ENCODE measurements at regions not wholly inside any gene's neighbourhood (a gene's known extent, or its start where the extent isn't known, plus 50 kb on each side); places are given as distances from the start of the nearest gene placed in this dataset.

DNA sequence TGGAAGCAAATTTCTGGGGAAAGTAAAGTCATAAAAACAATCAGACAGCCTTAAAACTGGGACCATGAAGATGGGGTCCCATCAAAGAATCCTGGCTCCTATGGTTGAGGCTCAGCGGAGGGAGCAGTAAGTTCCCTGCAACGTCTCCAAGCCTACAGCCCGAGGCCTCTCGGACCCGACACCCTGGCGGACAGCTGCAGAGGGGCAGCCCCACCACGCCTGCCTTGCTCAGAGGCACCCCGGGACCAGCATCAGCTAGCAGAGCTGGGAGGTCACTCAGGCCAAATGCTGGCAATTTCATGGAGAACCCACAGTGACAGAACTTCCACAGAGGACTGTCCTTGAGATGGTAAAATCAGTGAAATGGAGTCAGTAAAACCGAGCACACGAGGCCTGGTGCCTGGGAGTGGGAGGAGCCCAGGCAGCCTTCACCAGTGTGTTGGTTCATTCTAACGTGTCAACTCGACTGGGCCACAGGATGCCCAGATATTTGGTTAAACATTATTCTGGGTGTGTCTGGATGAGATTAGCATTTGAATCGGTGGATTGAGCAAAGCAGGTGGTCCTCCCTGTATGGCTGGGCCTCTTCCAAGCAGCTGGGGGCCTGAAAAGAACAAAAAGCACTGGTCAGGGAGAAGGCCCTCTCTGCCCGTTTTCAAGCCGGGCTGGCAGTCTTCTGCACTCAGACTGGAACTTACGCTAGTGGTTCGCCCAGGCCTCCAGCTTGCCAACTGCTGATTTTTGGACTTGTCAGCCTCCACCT, 96.2 kb upstream of the INSIG1 start:
- DNase-seq (ENCODE audit: low read depth in 4 of 4, low spot score in 3 of 4): no peak

DNA sequence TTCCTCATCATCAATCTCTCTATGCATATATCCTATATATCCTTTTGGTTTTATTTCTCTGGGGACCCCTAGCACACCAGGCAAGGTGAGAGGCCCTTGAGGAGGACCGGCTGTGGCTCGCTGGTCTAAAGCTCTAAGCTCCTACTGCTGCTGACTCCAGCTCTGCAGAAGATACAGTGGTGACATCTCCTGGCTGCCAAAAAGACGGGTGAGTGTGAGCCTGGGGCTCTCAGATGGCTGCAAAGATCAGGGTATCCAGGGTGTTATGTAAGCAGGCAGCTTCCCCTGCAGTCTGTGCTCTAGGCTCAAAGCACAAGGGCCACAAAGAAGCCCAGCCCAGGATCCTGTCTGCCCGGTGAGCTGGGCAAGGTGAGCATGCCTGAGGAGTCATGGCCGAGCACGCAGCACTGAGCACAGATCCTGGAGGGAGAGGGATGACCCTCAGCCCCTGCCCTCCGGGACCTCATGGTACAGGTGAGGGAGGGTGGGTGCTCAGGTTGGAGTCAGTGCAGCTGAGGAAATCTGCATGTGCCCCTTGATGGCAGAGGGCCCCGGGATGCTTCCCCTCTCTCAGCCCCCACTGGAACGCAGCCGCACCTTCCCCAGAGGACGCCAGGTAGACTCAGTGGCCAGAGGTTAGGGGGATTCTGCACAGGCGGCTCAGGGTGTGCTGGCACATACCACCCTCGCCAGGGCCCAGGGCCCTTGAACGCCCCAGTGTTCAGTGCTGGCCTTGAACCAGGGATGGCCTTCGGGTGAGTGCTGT, 95.4 kb upstream of the INSIG1 start:
- DNase-seq (ENCODE audit: low read depth in 4 of 4, low spot score in 3 of 4): no peak

DNA sequence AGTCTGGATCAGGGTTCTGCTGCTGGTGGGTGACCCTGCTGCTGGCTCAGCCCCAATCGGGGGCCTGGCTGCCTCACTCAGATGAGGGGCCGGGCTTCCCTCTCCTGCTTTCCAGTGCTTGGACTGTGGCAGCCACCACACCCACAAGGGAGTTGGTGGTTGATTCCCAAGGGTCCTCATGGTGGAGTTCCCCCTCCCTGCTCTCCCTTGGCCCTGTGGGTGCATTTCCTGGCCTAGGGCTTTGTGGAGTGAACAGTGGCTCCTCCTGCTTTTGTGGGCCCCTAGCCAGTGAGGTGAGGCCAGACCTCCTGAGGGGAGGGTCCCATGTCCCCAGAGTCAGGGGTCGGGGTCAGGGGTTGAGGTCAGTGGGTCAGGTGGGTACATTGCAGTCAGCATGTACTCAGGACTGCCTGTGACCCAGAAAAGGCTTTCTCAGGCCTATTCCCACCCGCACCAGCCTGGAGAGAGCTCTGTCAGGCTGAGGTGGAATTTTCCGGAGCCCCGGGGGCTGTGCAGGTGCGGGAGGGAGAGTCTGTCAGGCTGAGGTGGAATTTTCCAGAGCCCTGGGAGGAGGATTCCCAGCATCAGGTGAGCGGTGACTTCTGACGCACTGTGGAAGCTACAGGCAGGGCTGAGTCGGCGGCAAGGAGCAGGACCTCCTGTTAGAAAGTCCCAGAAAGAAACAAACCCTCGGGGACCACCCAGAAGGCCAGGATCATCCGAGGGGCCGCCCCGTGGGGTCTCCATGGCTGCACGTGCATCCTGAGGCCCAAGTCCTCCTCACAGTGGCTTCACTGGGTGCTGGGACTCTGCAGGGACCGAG, 94.4 kb upstream of the INSIG1 start:
- DNase-seq (ENCODE audit: low read depth in 4 of 4, low spot score in 3 of 4): no peak

DNA sequence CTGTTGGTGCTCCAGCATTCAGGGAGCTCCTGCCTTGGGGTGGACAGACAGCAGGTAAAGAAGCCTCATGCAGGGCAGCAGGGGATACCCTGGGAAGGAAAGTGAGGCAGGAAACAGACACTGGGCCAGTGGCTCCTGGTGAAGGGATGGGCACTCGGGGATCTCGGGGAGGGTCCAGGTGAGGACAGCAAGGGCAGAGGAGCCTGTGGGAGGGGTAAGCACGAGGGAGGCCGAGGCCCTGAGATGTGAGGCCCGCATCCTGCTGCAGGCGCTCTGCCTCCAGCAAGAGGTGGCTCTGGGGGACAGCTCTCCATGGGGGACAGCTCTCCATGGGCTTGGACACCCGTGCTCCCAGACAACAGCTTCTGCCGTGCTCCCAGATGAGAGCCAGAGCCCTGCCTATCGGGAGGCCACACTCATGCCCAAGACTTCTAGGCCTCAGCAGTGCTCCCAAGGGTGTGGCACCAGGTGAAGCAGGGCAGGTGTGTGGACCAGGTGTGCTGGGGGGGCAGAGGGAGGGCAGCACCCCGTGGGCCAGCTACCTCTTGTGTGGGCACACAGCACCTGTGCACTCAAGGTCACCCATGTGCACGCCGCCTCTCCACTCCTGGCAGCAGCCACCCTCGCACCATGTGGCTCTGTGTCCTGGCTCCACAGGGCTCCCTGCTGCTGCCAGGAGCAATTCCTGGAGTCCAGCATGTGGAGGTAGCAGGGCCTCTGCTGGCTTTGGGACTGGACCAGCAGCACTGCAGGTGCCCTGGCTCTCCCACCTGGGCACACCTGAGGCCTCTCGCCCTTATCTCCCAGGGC, 93.6 kb upstream of the INSIG1 start:
- DNase-seq (ENCODE audit: low read depth in 4 of 4, low spot score in 3 of 4): no peak

DNA sequence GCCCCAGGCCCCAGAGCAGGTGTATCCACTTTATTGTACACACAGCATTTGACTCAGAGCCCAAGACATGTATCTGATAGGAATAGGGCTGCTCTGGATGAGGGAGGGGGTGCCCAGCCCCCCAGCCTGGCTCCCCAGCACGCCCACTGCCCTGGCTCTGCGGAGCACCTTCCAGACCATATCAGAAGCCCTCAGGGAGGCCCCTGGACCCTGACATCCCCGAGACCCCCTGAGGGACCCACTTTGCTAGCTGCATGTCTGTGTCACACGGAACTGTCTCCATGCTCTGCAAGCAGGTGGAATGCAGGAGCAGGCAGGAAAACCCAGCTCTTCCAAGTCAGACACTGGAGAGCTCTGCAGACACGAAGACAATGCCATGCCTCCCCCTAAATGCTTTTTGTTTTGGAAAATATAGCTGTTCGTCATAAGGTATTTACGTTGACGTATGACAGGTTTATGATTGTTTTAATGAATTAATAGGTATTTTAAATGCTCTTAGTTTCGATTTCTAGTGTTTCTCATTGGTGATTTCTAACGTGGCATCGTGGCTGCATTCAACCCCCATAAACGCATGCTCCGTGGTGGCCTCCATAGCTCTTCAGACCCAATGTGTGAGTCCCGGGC, 92.8 kb upstream of the INSIG1 start:
- no peak for DNase-seq (ENCODE audit: low read depth in 4 of 4, low spot score in 3 of 4)

DNA sequence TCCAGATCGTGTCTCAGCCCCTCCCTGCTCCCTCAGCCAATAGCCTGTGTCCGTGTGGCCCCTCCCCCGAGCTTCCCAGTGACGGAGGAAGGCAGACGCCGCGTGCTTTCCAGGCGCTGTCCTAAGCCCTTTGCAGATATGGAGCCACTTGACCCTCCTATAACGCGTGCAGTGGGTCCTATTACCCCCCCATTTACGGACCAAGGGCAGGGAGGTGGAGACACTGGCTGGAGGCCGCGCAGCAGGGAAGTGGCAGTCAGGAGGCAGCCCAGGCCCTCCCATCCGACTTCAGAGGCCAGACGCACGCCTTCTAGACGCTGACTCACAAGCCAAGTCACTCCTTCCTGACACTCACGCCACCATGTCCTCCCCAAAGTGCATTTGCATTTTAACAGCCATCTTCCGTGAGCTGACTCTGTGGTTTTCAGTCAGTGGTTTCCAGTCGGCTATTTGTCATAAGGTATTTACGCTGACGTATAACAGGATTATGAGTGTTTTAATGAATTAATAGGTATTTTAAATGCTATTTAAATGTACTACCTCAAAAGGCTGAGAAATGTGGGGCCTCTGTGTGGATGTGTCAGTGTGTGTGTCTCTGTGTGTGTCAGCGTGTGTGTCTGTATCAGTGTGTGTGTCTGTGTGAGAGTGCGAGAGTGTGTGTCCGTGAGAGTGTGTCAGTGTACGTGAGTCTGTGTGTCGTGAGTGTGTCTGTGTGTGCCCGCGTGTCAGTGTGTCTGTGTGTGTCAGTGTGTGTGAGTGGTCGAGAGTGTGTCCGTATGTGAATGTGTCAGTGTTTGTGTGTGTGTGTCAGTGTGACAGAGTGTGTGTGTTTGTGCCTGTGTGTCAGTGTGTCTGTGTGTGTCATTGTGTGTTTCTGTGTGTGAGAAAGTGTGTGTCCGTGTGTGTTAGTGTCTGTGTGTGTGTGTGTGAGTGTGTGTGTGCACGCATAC, 92.0 kb upstream of the INSIG1 start:
- DNase-seq (ENCODE audit: low read depth in 4 of 4, low spot score in 3 of 4): peak in 1 of 4 donors; percentile 50

DNA sequence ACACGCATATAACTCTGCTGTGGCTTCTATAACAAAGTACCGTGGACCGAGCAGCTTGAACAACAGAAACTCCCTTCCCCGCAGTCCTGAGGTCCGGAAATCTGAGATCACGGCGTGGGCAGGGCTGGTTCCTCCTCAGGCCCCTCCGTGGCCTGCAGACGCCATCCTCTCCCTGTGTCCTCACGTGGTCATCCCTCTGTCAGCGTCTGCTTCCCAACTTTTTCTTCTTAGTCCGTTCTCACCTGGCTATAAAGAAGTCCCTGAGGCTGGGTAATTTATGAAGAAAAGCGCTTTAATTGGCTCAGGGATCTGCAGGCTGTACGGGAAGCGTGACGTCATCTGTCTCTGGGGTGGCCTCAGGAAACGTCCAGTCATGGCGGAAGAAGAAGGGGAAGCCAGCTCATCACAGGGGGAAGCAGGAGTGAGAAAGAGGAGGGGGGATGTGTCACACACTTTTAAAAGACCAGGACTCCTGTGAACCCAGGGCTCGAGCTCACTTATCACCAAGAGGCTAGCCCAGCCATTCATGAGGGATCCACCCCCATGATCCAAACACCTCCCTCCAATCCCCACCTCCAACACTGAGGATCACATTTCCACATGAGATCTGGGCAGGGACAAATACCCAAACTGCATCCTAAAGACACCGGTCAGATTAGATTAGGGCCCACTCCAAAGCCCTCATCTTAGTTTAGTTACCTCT, 91.2 kb upstream of the INSIG1 start:
- DNase-seq (ENCODE audit: low read depth in 4 of 4, low spot score in 3 of 4): peak in 1 of 4 donors; percentile 60

DNA sequence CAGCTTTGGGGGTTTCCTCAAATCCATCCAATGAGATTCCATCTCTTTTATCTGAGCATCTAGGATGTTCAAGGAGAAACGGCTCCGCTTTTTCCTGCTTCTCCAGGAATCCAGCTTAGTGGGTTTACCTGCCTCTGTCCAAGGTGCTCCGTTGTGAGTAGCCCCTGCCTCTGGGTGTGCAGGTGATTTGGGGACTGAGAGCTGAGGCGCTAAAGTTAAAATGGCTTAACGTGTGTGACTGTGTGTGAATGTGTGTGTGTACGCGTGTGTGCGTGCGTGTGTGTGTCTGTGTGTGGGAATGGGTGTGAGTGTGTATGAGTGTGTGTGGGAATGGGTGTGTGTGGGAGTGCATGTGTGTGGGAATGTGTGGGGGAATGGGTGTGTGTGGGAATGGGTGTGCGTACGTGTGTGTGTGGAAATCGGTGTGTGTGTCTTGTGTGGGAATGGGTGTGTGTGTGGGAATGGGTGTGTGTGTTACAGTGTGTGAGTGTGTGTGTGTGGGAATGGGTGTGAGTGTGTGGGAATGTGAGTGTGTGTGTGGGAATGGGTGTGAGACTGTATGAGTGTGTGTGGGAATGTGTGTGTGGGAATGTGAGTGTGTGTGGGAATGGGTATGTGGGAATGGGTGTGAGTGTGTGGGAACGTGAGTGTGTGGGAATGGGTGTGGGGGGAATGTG, 90.2 kb upstream of the INSIG1 start:
- DNase-seq (ENCODE audit: low read depth in 4 of 4, low spot score in 3 of 4): no peak

DNA sequence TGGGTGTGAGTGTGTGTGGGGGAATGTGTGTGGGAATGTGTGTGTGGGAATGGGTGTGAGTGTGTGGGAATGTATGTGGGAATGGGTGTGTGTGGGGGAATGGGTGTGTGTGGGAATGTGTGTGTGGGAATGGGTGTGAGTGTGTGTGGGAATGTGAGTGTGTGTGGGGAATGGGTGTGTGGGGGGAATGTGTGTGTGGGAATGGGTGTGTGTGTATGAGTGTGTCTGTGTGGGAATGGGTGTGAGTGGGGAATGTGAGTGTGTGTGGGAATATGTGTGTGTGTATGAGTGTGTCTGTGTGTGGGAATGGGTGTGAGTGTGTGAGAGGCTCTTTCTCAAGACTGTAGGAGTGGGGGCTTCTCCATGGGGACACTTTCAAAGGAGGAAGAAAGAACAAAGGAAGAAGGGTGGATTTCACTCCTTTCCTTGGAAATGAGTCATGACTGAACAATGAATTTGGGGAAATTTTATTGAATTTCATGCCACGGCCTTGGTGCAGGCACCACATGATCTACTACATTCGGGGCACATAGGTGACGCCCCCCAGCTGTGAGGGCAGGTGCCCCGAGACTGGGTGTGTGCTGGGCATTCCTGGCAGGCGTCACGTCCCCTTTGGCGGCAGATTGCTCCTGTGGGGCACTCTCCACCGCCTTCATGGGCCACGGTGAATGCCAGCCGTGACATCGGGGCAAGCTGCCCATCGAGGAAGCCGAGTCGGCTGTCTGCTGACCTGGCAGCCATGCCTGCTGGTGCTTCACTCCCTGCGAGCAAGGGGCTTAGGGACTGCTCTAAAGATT, 88.8 kb upstream of the INSIG1 start:
- no peak for DNase-seq (ENCODE audit: low read depth in 4 of 4, low spot score in 3 of 4)

DNA sequence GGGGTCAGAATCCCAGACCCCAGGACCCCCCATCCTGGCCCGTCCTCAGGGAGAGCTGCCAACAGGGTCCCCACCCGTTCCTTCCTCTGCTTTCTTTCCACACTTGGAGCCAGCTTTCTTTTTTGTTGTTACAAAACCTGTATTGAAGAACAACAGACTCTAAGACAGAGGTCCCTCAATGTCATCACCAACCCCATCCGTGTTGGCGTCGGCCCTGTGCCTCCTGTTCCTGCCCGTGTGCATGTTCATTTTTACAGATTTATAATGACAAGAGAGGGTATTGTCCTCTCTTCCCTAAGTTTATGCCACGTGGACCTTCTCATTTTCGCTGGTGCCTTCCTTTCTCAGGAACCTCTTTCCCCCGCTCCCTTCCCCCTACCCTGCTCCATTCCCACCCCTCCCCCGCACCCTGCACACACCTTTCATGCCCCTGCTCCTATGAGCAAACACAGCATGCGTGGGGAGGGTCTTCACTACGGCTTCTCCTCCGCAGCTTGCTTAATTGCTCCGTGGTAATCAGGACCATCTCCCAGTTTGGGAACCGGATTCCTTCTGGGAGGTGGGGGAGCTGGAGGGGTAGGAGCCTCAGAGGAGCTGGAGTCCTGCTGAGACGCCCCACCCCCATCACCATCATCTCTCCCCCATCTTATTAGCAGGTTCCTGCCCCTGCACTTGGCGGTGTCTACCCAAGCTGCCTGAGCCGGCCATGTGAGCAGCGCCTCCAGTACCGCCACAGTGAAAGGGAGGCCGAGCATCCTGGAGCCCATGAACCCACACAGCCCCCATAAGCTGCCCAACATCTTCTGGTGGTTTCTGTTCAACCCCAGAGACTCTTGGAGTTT, 88.0 kb upstream of the INSIG1 start:
- no peak for DNase-seq (ENCODE audit: low read depth in 4 of 4, low spot score in 3 of 4)

DNA sequence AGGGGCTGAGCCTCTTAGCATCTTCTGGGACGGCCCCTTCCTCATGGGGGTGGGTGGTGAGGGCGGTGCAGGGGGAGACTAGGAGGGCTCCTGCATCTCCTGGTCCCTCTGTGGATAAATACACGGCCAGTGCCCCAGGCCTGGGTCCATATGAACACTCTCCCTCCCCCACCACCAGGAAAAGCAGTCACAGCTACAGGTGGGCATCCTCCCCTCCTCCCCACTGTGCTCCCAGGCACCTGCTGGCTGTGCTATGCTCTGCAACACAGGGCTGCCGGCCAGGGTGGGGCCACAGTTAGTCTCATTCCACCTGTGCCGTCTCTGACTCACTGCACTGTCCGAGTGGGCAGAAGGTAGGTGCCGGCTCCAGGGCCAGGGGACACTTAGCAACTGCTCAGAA, 87.3 kb upstream of the INSIG1 start:
- no peak for DNase-seq (ENCODE audit: low read depth in 4 of 4, low spot score in 3 of 4)

DNA sequence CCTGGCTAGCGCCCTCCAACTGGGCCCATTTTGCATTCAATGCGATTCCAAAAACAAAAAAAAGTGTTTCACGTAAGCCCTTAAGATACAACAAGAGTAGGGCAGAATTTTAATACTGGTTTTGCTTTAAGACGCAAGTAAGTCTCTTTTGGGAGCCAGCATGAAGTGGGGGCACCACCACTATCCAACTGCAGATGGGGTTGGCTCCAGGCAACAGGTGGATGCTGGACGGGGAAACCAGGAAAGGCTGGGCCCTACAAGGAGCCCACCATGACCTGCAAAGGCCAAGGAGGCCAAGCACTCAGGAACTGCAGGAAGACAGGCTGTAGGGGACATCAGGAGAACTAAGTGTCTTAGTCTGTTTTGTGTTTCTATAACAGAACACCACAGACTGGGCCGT, 86.5 kb upstream of the INSIG1 start:
- DNase-seq (ENCODE audit: low read depth in 4 of 4, low spot score in 3 of 4): no peak

DNA sequence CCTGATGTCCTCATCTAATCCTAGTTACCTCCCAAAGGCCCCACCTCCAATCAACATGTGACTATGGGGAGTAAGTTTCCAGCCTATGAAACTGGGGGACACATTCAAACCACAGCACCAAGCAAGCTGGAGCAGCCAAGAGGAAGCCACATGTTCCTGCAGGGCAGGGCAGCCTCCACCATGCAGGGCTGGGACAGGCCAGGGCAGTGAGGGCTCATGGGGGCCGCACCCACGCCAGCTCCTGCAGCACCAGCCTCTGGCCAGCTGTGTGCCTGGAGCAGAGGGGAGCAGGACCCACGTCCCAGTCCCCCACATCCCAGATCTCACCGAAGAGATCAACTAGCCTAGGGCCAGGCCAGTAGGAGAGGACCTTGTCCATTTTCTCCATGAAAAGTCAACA, 85.9 kb upstream of the INSIG1 start:
- no peak for DNase-seq (ENCODE audit: low read depth in 4 of 4, low spot score in 3 of 4)

DNA sequence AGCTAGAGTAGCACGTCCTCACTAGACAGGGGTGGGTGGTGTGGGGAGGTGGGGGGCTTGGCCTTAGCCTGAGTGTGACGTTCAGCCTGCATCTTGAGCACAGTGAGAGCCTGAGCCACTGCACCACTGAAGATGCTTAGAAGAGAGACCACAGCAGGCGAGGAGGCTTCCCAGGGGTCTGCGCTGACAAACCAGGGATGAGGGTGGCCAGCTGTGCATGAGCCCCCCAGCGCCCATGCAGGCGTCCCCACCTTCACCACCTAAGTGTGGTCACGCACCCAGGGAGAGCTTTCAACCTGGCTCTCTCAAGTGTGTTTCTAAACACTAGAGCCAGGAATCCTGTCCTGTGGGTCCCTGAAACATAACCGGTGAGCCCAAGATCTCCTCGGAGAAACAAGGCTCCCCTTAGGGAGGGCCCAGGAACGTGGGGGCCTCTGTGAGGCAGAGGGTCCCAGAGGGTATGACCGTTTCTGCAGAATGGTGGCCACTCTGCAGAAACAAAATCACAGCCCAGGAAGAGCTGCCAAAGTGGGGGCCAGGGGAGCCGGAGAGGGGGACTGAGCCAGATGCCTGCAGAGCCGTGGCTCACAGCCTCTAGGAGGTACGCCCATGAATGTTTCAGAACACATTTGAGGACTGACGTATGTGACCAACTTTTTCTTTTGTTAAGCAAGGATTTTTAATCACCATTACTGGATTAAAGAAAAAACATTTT, 85.2 kb upstream of the INSIG1 start:
- DNase-seq (ENCODE audit: low read depth in 4 of 4, low spot score in 3 of 4): no peak

DNA sequence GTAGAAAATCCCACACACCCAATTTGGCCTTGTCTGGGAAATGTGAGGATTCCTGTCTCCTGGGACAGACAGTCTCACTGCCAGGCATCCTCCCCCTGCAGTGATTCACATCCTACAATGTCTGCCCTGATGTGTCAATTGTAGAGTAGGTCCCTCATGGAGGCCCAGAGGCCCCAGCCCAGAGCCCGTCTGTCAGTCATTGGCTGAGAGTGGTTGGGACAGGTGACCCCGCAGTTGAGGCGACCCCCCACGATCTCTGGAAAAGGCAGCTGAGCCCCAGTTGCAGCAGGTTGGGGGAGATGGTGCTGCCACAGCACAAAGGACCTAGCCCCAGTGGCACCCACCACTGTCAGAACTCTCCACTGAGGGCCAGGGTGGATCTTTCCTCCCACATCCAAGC, 84.3 kb upstream of the INSIG1 start:
- no peak for DNase-seq (ENCODE audit: low read depth in 4 of 4, low spot score in 3 of 4)

Data from left renal pelvis (tissue), 4 donors.